Endothelial cell of umbilical vein (primary cell): ENCODE measurements at regions not wholly inside any gene's neighbourhood (a gene's known extent, or its start where the extent isn't known, plus 50 kb on each side); places are given as distances from the start of the nearest gene placed in this dataset.

ENCODE experiments used
- BruUV-seq: library from RNA; stranded (reverse); fragments of 400-500 nt; replicated peaks from 2 replicates; lab custom pipeline; 2021; lab: Mats Ljungman, UMichigan
- CTCF ChIA-PET: fragments of 300-600, 350-600 bp; sonication (Branson Sonifier 250); formaldehyde crosslinking; loops from one replicate; lab custom pipeline; 2021; ENCODE audit warnings: antibody characterized with exemption, inconsistent platforms; lab: Charles Lee
- POLR2A ChIA-PET: fragments of 300-600, 350-600 bp; sonication (Branson Sonifier 250); formaldehyde crosslinking; loops from one replicate; lab custom pipeline; 2021; ENCODE audit warnings: antibody characterized with exemption, inconsistent platforms; lab: Charles Lee
- DNase-seq: peaks from one replicate; pipeline ENCODE4 v3.0.0-alpha.2; 2011; ENCODE audit warnings: low read depth, low spot score
- FAIRE-seq: peaks from 2 replicates; lab custom pipeline; 2011; peaks lifted over from hg19 to GRCh38; lab: Jason Lieb, UNC
- H2AFZ ChIP-seq: 2 replicates; pipeline ENCODE4 v1.6.0; 2012; ENCODE audit warnings: low read depth, low read length, control low read depth, inconsistent platforms
- H3K27ac ChIP-seq: 2 replicates; pipeline ENCODE4 v1.5.1; 2011; ENCODE audit warnings: low read depth, mild to moderate bottlenecking, control low read depth, low read length, moderate library complexity; ENCODE audit not compliant: insufficient read depth
- H3K27me3 ChIP-seq, 2 experiments: 2 replicates each; pipeline versions ENCODE4 v1.6.0 to v1.6.1; 2011; ENCODE audit warnings: low read length in 2 of 2, mixed read lengths in 1 of 2; ENCODE audit not compliant: control insufficient read depth in 2 of 2, insufficient read depth in 2 of 2
- H3K36me3 ChIP-seq, 2 experiments: 2 replicates in 1 of 2; 3 replicates in 1 of 2; pipeline ENCODE4 v1.5.1; 2011; ENCODE audit warnings: low read length in 2 of 2, mild to moderate bottlenecking in 1 of 2, moderate library complexity in 1 of 2; ENCODE audit not compliant: control insufficient read depth in 2 of 2, insufficient read depth in 2 of 2; ENCODE audit errors: extremely low read depth in 1 of 2
- H3K4me1 ChIP-seq: 3 replicates; pipeline ENCODE4 v1.5.1; 2011; ENCODE audit warnings: mild to moderate bottlenecking, low read length; ENCODE audit not compliant: control insufficient read depth, insufficient read depth; ENCODE audit errors: extremely low read depth
- H3K4me2 ChIP-seq: 2 replicates; pipeline ENCODE4 v1.6.1; 2011; ENCODE audit warnings: low read length, control low read depth, mixed read lengths; ENCODE audit not compliant: insufficient read depth
- H3K4me3 ChIP-seq, 3 experiments: fragments of 200-600 bp in 1 of 3; sonication (generic), shearing (Covaris generic) in 1 of 3; replicated peaks in 1 of 3; 2 replicates each; pipeline ENCODE4 v1.5.1; 2011 to 2016; ENCODE audit warnings: control low read depth in 3 of 3, low read length in 3 of 3, mild to moderate bottlenecking in 2 of 3, inconsistent platforms in 1 of 3, low read depth in 1 of 3, moderate library complexity in 1 of 3; ENCODE audit not compliant: insufficient read depth in 1 of 3
- H3K79me2 ChIP-seq: 2 replicates; pipeline ENCODE4 v1.6.0; 2012; ENCODE audit warnings: low read length, inconsistent platforms; ENCODE audit not compliant: control insufficient read depth, insufficient read depth
- H3K9ac ChIP-seq: replicated peaks from 2 replicates; pipeline ENCODE3; 2011; ENCODE audit warnings: low read length, control low read depth; ENCODE audit not compliant: insufficient read depth; ENCODE audit errors: extremely low read depth
- H3K9me1 ChIP-seq: replicated peaks from 3 replicates; pipeline ENCODE4 v1.6.0; 2011; ENCODE audit warnings: mild to moderate bottlenecking, low read length; ENCODE audit not compliant: control insufficient read depth, insufficient read depth; ENCODE audit errors: extremely low read depth
- H3K9me3 ChIP-seq: replicated peaks from 2 replicates; pipeline ENCODE4 v1.5.1; 2012; ENCODE audit warnings: low read length, inconsistent platforms; ENCODE audit not compliant: control insufficient read depth, insufficient read depth
- H4K20me1 ChIP-seq: replicated peaks from 2 replicates; pipeline ENCODE3; 2011; ENCODE audit warnings: mild to moderate bottlenecking, low read length; ENCODE audit not compliant: control insufficient read depth, insufficient read depth; ENCODE audit errors: extremely low read depth
- EZH2 ChIP-seq: IDR thresholded peaks from 2 replicates; pipeline ENCODE4 v1.6.1; 2012; ENCODE audit warnings: borderline replicate concordance, low read depth, mild to moderate bottlenecking, moderate library complexity, low read length, inconsistent platforms; ENCODE audit not compliant: severe bottlenecking
- FOS ChIP-seq: IDR thresholded peaks from 2 replicates; pipeline ENCODE4 v1.6.1; 2011; ENCODE audit warnings: mild to moderate bottlenecking, low read length, moderate library complexity, borderline replicate concordance; ENCODE audit not compliant: insufficient read depth
- GATA2 ChIP-seq: IDR thresholded peaks from 2 replicates; pipeline ENCODE4 v1.7.0; 2011; ENCODE audit warnings: low read depth, mild to moderate bottlenecking, moderate library complexity, mixed read lengths, low read length; ENCODE audit not compliant: insufficient read length, insufficient read depth
- JUN ChIP-seq: IDR thresholded peaks from 2 replicates; pipeline ENCODE4 v1.6.1; 2011; ENCODE audit warnings: borderline replicate concordance, low read depth; ENCODE audit not compliant: insufficient read length, insufficient read depth
- MYC ChIP-seq: IDR thresholded peaks from one replicate; pipeline ENCODE4 v1.6.1; 2011; ENCODE audit warnings: mild to moderate bottlenecking, low read depth, low read length
- POLR2A ChIP-seq: IDR thresholded peaks from 2 replicates; pipeline ENCODE4 v1.6.1; 2012; ENCODE audit warnings: low read depth, mild to moderate bottlenecking, control low read depth, low read length
- POLR2AphosphoS5 ChIP-seq: IDR thresholded peaks from 2 replicates; pipeline ENCODE4 v1.6.1; 2012; ENCODE audit warnings: low read depth, mild to moderate bottlenecking, control low read depth, low read length, moderate library complexity; ENCODE audit not compliant: insufficient read depth
- dilution Hi-C: fragments of 300-500 bp; cut with MboI; formaldehyde crosslinking; loops from one replicate; pipeline ENCODE4 v1.15.0; 2019; ENCODE audit warnings: low sequenced_read_pairs; ENCODE audit not compliant: extremely low pct_ligation_motif_present
- intact Hi-C: fragments of 100-400 bp; cut with micrococcal nuclease; formaldehyde crosslinking; loops from one replicate; pipeline ENCODE4 v1.10.0; 2022
- TF ChIP-seq, protein P1 (sequence below), 2 donors: IDR thresholded peaks; 1 replicate in 1 of 2; 2 replicates in 1 of 2; pipeline ENCODE4 v1.5.1; 2011; ENCODE audit warnings: low read length in 2 of 2, mild to moderate bottlenecking in 2 of 2, moderate library complexity in 2 of 2, control low read depth in 1 of 2, inconsistent platforms in 1 of 2, low read depth in 1 of 2; ENCODE audit not compliant: insufficient read depth in 1 of 2; ENCODE audit errors: extremely low read depth in 1 of 2
- TF ChIP-seq, protein P2 (sequence below): IDR thresholded peaks from 2 replicates; pipeline ENCODE4 v1.6.1; 2011; ENCODE audit not compliant: insufficient read depth, insufficient read length

GRCh38 chr2:7480431-7480830 lies 563.2 kb downstream of the RNF144A start:
- TF ChIP-seq JUN (no peak), FOS (no peak), EZH2 (no peak), POLR2AphosphoS5 (no peak), GATA2 (no peak), MYC (no peak), POLR2A (no peak)
- TF ChIP-seq, protein P1, sequence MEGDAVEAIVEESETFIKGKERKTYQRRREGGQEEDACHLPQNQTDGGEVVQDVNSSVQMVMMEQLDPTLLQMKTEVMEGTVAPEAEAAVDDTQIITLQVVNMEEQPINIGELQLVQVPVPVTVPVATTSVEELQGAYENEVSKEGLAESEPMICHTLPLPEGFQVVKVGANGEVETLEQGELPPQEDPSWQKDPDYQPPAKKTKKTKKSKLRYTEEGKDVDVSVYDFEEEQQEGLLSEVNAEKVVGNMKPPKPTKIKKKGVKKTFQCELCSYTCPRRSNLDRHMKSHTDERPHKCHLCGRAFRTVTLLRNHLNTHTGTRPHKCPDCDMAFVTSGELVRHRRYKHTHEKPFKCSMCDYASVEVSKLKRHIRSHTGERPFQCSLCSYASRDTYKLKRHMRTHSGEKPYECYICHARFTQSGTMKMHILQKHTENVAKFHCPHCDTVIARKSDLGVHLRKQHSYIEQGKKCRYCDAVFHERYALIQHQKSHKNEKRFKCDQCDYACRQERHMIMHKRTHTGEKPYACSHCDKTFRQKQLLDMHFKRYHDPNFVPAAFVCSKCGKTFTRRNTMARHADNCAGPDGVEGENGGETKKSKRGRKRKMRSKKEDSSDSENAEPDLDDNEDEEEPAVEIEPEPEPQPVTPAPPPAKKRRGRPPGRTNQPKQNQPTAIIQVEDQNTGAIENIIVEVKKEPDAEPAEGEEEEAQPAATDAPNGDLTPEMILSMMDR (IDR thresholded peaks at IDR 0.05; ENCODE audit: extremely low read depth in 1 of 2, insufficient read depth in 1 of 2, low read depth in 1 of 2, low read length in 2 of 2), result no peak
- TF ChIP-seq, protein P2, sequence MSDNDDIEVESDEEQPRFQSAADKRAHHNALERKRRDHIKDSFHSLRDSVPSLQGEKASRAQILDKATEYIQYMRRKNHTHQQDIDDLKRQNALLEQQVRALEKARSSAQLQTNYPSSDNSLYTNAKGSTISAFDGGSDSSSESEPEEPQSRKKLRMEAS, result no peak
- Histone ChIP-seq H3K27ac (no peak overlapping the region), H4K20me1 (no peaks in the 10 kb centered on the region), H3K27me3 (no peaks in the 10 kb centered on the region), H3K4me2 (no peak overlapping the region), H3K9me3 (peaks cover 4% of the 10 kb centered on the region), H2AFZ (no peak overlapping the region), H3K9ac (no peak overlapping the region), H3K9me1 (no peaks in the 10 kb centered on the region), H3K36me3 (no peaks in the 10 kb centered on the region), H3K4me1 (no peaks in the 10 kb centered on the region), H3K4me3 (no peak overlapping the region), H3K79me2 (no peaks in the 10 kb centered on the region)
- dilution Hi-C loops (no loop called here), intact Hi-C loops (no loop called here)
- BruUV-seq, result no TSS peak
- ChIA-PET POLR2A (no interaction called here), CTCF (no interaction called here)
- DNase-seq (no peak), FAIRE-seq (no peak)
